NCI-H524 (cell line): ENCODE measurements at regions not wholly inside any gene's neighbourhood (a gene's known extent, or its start where the extent isn't known, plus 50 kb on each side); places are given as distances from the start of the nearest gene placed in this dataset.
"Not testable (repeated sequence)": the region's sequence is repeated elsewhere in the genome, so short reads cannot be mapped to it uniquely, and the experiment has no call there.

Experiments
- DNase-seq, 2 experiments: peaks; one replicate each; lab custom pipeline; 2025; lab: John Stamatoyannopoulos, UW

- no peak for DNase-seq
Observed at GRCh38 chr2:134019871-134020270, 234.0 kb upstream of the MGAT5 start.

- DNase-seq = no peak
Observed at GRCh38 chr2:134020608-134021007, 233.3 kb upstream of the MGAT5 start.

GRCh38 chr2:134021830-134022524 lies 231.9 kb upstream of the MGAT5 start:
- no peak for DNase-seq

GRCh38 chr2:134023854-134024253 lies 230.0 kb upstream of the MGAT5 start:
- DNase-seq = no peak

- no peak for DNase-seq
Observed at GRCh38 chr2:134027980-134028379, 225.9 kb upstream of the MGAT5 start.

GRCh38 chr2:134029418-134029817 lies 224.5 kb upstream of the MGAT5 start:
- DNase-seq = no peak

- no peak for DNase-seq
Observed at GRCh38 chr2:134031539-134031938, 222.3 kb upstream of the MGAT5 start.

GRCh38 chr2:134035605-134036370 lies 218.1 kb upstream of the MGAT5 start:
- DNase-seq = no peak

- DNase-seq = no peak
Observed at GRCh38 chr2:134039912-134040581, 213.8 kb upstream of the MGAT5 start.

GRCh38 chr2:134040626-134041172 lies 213.2 kb upstream of the MGAT5 start:
- DNase-seq = not testable (repeated sequence)

- no peak for DNase-seq
Observed at GRCh38 chr2:134041877-134042276, 212.0 kb upstream of the MGAT5 start.

- DNase-seq = not testable (repeated sequence)
Observed at GRCh38 chr2:134043028-134043427, 210.8 kb upstream of the MGAT5 start.

- no peak for DNase-seq
Observed at GRCh38 chr2:134052173-134052572, 201.7 kb upstream of the MGAT5 start.

GRCh38 chr2:134056173-134056572 lies 197.7 kb upstream of the MGAT5 start:
- no peak for DNase-seq

- not testable (repeated sequence) for DNase-seq
Observed at GRCh38 chr2:134061066-134061465, 192.8 kb upstream of the MGAT5 start.

GRCh38 chr2:134062235-134062634 lies 191.6 kb upstream of the MGAT5 start:
- DNase-seq = not testable (repeated sequence)

- not testable (repeated sequence) for DNase-seq
Observed at GRCh38 chr2:134063916-134064315, 190.0 kb upstream of the MGAT5 start.

GRCh38 chr2:134070281-134070741 lies 183.6 kb upstream of the MGAT5 start:
- DNase-seq = no peak

- no peak for DNase-seq
Observed at GRCh38 chr2:134072341-134072740, 181.5 kb upstream of the MGAT5 start.

GRCh38 chr2:134073023-134073422 lies 180.8 kb upstream of the MGAT5 start:
- no peak for DNase-seq

GRCh38 chr2:134074619-134075018 lies 179.3 kb upstream of the MGAT5 start:
- DNase-seq = no peak

- DNase-seq = no peak
Observed at GRCh38 chr2:134075204-134075603, 178.7 kb upstream of the MGAT5 start.
